HG03571 (cell line): ENCODE measurements at regions not wholly inside any gene's neighbourhood (a gene's known extent, or its start where the extent isn't known, plus 50 kb on each side); places are given as distances from the start of the nearest gene placed in this dataset.
"Not testable (repeated sequence)": the region's sequence is repeated elsewhere in the genome, so short reads cannot be mapped to it uniquely, and the experiment has no call there.

Experiments used
- ATAC-seq: cut with Tn5 transposase; IDR thresholded peaks from one replicate; pipeline ENCODE4 v1.9.1; 2021; ENCODE audit not compliant: unreplicated experiment

DNA sequence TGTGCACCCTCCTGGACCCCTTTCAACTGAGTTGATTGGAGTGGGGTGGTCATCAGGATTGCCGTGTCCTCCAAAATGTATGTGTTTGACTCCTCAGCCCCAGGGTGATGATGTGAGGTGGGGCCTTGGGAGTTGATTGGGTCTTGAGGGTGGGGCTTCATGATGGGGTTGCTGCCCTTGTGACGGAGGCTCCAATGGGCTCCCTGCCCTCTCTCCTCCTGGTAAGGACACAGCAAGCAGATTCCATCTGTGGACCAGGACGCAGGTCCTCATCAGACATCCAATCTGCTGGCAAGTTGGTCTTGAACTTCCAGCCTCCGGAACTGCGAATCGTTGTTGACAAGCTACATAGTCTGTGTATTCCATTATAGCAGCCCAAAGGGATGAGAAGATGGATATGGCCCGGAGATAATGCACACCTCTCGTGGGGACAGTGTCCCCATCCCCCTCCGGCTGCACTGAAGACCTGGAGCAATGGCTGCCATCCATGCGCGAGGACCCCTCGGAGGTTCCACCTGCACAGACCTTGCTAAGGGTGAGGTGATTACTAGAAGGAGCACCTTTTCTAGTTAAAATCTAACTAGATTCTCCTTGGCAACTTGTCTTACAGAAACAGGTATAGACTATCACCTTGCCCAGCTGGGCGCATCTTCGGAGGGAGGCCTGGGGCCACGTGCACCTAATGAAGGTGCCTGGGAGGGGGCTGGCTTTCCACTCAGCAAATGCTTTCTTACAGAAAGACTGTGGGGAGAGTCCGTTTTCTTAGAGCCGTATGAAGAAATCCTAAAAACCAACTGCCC is 75.7 kb upstream of the IRX4 start:
- ATAC-seq = no peak

GRCh38 chr5:1955586-1955985 is 72.9 kb upstream of the IRX4 start:
- ATAC-seq = no peak

DNA sequence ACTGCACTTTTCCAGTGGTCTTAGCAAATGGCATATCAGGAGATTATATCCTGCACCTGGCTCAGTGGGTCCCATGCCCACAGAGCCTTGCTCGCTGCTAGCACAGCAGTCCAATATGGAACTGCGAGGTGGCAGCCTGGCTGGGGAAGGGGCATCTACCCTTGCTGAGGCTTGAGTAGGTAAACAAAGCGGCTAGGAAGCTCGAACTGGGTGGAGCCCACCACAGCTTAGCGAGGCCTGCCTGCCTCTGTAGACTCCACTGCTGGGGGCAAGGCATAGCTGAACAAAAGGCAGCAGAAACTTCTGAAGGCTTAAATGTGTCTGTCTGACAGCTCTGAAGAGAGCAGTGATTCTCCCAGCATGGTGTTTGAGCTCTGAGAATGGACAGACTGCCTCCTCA is 71.0 kb upstream of the IRX4 start:
- not testable (repeated sequence) for ATAC-seq

DNA sequence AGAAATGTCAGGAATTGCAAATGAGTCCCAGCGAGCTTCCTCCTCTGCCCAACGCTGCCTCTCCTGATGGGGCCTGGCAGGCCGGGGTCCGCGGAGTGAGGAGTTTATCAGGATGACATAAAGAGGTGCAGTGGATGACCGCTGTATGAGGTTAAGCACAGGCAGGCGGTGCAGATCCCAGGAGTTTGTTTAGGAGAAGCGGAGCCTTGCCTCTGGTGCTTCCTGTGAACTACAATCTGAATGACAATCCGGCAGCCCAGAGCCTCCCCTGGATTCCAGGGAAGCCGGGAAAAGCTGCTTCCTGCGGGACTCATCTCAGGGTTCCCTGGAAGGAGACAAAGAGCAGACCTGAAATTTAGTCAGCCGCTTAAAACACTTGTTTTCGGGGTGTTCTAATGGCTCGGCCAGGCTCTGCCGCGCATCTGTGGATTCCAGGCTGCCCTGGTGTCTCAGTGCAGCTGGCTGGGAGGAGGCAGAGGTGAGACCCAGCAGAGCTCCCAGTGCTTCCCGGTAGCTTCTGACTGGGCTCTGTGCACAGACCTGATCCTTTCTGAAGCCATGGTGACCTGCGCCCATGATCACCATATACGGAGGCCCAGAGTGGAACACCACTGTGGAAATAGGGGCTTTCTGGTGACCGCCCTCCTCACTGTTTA is 69.8 kb upstream of the IRX4 start:
- ATAC-seq = no peak

DNA sequence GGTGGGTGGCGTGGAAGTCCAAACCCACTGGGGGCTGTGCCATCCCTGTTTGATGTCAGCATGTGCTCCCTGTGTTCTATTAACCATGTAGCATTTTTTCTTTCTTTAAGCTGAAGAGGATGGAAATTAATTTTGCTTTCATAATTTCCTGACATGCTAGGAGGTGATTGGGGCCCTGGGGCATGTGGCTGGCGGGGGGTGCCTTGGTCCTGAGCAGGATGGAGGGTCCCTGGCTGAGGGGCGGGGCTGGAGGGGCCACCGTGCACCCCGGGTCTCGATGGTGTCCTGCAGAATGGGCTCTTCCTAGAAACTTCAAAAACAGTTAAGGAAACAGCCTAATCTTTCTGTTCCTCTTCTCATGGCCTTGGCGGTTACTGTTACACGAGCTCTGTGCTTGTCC is 69.3 kb upstream of the IRX4 start:
- no peak for ATAC-seq

DNA sequence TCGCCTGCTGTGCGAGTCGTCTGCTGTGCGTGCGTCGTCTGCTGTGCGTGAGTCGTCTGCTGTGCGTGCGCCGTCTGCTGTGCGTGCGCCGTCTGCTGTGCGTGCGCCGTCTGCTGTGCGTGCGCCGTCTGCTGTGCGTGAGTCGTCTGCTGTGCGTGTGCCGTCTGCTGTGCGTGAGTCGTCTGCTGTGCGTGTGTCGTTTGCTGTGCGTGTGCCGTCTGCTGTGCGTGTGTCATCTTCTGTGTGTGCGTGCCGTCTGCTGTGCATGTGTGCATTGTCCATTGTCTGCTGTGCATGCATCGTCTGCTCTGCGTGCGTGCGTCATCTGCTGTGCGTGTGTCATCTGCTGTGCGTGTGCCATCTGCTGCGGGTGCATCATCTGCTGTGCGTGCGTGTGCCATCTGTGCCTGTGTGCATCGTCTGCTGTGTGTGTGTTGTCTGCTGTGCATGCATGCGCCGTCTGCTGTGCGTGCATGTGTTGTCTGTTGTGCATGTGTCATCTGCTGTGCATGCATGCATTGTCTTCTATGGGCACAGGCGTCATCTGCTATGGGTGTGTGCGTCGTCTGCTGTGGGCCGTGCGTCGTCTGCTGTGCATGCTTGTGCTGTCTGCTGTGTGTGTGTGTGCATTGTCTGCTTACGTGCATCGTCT is 68.6 kb upstream of the IRX4 start:
- ATAC-seq = no peak

DNA sequence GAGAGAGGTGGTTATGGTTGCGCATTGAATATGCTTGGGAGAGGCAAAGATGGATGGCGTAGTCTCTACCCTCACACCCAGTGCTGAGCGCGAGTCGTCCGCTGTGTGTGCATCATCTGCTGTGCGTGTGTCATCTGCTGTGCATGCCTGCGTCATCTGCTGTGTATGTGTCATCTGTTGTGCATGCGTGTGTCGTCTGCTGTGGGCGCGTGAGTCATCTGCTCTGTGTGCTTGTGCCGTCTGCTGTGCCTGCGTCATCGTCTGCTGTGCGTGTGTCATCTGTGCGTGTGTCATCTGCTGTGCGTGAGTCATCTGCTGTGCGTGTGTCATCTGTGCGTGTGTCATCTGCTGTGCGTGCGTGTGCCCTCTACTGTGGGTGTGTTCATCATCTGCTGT is 68.0 kb upstream of the IRX4 start:
- no peak for ATAC-seq

GRCh38 chr5:1950096-1950707 is 67.5 kb upstream of the IRX4 start:
- ATAC-seq = no peak

DNA sequence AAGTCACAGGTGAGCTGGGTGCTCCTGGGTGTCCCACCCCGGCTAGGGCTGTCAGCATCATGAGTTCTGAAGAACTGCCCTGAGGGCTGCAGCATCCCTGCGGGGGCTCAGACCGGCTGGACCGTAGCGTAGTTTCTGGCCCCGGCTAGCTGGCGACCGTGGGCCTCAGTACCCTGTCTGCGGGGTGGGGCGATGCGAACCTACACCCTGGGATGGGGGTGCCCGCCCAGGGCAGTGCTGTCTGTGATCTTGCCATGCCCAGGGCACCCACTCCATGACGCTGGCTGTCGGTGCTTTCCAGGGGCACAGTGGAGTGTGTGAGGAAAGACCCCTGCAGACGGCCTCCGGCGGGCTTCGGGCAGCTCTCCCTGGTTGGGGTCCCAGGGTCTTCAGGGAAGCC is 66.5 kb upstream of the IRX4 start:
- ATAC-seq = no peak

DNA sequence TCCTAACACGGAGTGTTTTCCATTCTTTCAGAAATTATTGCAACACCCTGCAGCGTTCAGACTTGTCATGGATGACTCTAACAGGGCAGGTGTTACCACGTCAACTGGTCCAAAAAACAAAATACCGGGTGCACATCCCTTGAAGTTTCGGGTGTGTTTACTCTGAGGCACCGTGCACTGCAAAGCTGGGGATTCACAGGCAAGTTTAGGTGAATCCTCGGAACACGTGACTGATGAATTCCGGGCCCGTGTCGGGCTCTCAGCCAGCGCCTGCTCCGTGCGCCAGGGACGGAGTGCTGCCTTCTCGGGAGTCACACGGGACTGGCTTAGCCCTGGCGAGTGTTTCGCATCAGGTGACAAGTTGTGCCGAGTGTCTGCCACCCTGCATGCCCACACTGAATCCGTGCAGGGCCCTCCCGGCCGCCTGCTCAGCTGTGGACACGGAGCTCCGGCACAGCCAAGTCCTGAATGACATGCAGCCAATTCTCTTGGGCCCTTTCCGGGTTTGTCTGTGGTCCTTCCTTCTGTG is 66.0 kb upstream of the IRX4 start:
- no peak for ATAC-seq

DNA sequence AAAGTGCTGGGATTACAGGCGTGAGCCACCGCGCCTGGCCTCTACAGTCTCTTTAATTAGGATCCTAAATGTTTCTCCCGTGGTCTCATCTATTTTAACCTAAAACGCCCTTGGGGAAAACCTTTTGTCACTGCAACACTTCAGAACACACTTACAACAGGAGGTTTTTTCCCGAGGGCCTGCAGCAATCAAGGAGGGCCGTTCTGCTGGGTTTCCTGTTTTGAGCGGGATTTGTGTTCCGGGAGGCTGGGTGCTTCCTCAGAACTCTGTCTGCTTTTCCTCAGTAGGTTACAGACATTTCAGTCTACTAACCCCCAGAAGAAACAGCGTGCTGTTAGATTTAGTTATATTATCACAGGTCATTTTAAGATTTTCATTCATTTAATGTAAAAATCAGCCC is 65.4 kb upstream of the IRX4 start:
- no peak for ATAC-seq

GRCh38 chr5:1946776-1947175 is 64.1 kb upstream of the IRX4 start:
- ATAC-seq = no peak

GRCh38 chr5:1946122-1946677 is 63.5 kb upstream of the IRX4 start:
- ATAC-seq = no peak

DNA sequence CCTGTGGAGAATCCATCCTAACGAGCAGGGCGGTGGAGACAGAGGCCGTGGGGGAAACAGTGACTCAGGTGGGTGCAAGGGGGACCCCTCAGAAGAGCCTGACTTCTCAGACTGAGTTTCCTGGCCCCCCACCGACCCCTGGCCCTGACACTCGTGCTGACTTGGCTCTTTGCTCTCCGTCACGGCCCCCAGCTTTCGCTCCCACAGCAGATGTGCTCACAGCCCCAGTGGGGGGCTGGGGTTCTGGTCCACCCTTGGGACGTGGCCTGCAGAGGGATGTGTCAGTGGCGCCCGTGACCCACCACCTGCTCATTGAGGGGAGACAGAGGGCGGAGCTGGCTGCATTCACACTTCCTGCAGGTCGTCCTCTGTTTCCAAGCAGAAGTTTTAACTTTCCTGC is 62.9 kb upstream of the IRX4 start:
- no peak for ATAC-seq

GRCh38 chr5:1944408-1944807 is 61.7 kb upstream of the IRX4 start:
- ATAC-seq = no peak

DNA sequence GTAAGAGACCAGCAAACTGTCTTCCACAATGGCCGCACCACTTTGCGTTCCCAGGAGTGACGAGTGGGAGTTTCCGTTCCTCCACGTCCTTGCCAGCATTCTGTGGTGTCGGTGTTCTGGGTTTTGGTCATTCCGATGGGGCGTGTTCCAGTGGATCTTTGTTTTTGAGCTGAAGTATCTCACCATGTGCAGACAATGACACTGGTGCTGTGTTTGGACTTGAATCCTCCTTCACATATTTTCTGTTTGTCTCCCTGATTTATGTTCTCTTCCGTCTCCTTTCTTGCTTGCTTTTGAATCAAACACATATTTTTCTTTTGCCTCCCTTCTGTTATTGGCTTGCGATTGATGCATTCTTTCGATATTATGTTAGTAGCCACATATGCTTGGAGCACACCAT is 60.8 kb upstream of the IRX4 start:
- ATAC-seq = no peak

DNA sequence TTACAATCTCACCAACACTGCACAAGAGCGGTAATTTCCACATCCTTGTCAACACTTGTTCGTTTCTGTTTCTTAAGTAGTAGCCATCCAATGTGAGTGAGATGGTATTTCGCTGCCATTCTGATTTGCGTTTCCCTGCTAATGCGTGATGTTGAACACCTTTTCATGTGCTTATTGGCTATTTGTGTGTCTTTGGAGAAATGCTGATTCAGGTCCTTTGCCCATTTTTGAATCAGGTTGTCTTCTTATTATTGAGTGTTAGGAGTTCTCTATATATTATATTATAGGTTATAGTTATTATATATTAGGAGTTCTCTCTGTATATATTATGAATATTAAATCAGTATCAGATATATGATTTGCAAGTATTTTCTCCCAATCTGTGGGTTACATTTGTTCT is 59.9 kb upstream of the IRX4 start:
- ATAC-seq = no peak

GRCh38 chr5:1942158-1942557 is 59.4 kb upstream of the IRX4 start:
- ATAC-seq = no peak

- no peak for ATAC-seq
Observed at GRCh38 chr5:1939256-1939655, 56.5 kb upstream of the IRX4 start.

- no peak for ATAC-seq
Observed at GRCh38 chr5:1938310-1939000, 55.7 kb upstream of the IRX4 start.

DNA sequence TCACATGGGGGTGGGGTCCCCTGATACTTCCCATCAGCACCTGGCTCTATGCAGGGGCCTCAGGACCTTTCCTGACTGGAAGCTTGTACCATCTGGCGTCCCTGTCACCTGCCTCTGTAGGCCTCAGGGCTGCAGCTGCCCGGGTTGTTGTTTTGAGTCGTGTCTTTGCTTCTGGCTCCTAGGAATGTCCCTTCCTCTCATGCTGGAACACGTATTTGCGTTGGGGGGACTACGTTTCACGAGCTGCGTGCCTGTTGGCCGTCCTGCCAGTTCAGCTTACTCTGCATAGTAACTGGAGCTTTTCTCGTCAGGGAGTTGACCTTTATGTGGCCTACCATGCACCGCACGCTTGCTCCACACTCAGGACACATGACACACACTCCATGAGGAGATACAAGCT is 54.9 kb upstream of the IRX4 start:
- no peak for ATAC-seq
